GM18858 (cell line): ENCODE measurements at regions not wholly inside any gene's neighbourhood (a gene's known extent, or its start where the extent isn't known, plus 50 kb on each side); places are given as distances from the start of the nearest gene placed in this dataset.

ENCODE experiments used
- ATAC-seq: cut with Tn5 transposase; IDR thresholded peaks from one replicate; pipeline ENCODE4 v1.9.1; 2021; ENCODE audit not compliant: unreplicated experiment

- no peak for ATAC-seq
These were observed 64.7 kb downstream of the ARRDC4 start for GRCh38 chr15:98025237-98025636.

- no peak for ATAC-seq
These were observed 74.2 kb downstream of the ARRDC4 start for GRCh38 chr15:98034731-98035130.

- no peak for ATAC-seq
These were observed 74.6 kb downstream of the ARRDC4 start for GRCh38 chr15:98035134-98035533.

GRCh38 chr15:98035577-98036010, 75.1 kb downstream of the ARRDC4 start:
- ATAC-seq, result no peak

- no peak for ATAC-seq
These were observed 79.1 kb downstream of the ARRDC4 start for GRCh38 chr15:98039596-98039995.

- no peak for ATAC-seq
These were observed 79.6 kb downstream of the ARRDC4 start for GRCh38 chr15:98040146-98040545.

GRCh38 chr15:98043160-98044014, 82.9 kb downstream of the ARRDC4 start:
- ATAC-seq, result no peak

GRCh38 chr15:98051734-98052133, 91.2 kb downstream of the ARRDC4 start:
- no peak for ATAC-seq

GRCh38 chr15:98057453-98057852, 97.0 kb downstream of the ARRDC4 start:
- no peak for ATAC-seq

GRCh38 chr15:98062869-98063268, 102.4 kb downstream of the ARRDC4 start:
- no peak for ATAC-seq

- no peak for ATAC-seq
These were observed 102.8 kb downstream of the ARRDC4 start for GRCh38 chr15:98063315-98063714.

GRCh38 chr15:98063871-98064270, 103.4 kb downstream of the ARRDC4 start:
- ATAC-seq, result no peak

- ATAC-seq, result no peak
These were observed 106.8 kb downstream of the ARRDC4 start for GRCh38 chr15:98067339-98067738.

- no peak for ATAC-seq
These were observed 108.8 kb downstream of the ARRDC4 start for GRCh38 chr15:98069256-98069655.

GRCh38 chr15:98070137-98070536, 109.6 kb downstream of the ARRDC4 start:
- no peak for ATAC-seq

- no peak for ATAC-seq
These were observed 111.3 kb downstream of the ARRDC4 start for GRCh38 chr15:98071786-98072185.

- no peak for ATAC-seq
These were observed 114.9 kb downstream of the ARRDC4 start for GRCh38 chr15:98075441-98075840.

GRCh38 chr15:98076021-98076816, 115.7 kb downstream of the ARRDC4 start:
- ATAC-seq, result no peak

GRCh38 chr15:98077186-98077585, 116.7 kb downstream of the ARRDC4 start:
- ATAC-seq, result no peak

GRCh38 chr15:98080791-98081190, 120.3 kb downstream of the ARRDC4 start:
- no peak for ATAC-seq

- no peak for ATAC-seq
These were observed 122.9 kb downstream of the ARRDC4 start for GRCh38 chr15:98083203-98083910.
